DMS53 treated with DMSO at 0.1 percent for 48 hours (cell line): ENCODE measurements at regions not wholly inside any gene's neighbourhood (a gene's known extent, or its start where the extent isn't known, plus 50 kb on each side); places are given as distances from the start of the nearest gene placed in this dataset.
A peak's percentile ranks its signal among the peaks of the same experiment; 100 is the strongest.

Source experiments
- DNase-seq: peaks from one replicate; lab custom pipeline; 2025; ENCODE audit not compliant: unreplicated experiment; lab: John Stamatoyannopoulos, UW

DNA sequence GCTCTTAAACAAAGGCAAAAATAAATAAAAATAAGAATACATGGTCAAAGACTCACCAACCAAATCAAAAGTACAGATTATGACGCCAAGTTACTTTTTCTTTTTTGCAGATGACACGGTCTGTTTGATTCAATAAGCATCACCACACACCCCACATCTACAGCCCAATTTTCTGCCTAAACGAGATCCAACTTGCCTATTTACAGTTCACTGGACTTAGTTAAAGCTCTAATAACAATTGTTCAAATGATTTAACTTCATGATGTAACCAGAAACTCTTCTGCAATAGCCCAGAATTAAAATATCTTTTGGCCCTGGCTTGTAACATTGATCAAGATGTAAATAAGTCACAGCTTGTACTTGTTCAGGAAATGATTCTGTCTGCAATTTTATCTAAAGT, 590.3 kb upstream of the C9orf72 start:
- no peak for DNase-seq

DNA sequence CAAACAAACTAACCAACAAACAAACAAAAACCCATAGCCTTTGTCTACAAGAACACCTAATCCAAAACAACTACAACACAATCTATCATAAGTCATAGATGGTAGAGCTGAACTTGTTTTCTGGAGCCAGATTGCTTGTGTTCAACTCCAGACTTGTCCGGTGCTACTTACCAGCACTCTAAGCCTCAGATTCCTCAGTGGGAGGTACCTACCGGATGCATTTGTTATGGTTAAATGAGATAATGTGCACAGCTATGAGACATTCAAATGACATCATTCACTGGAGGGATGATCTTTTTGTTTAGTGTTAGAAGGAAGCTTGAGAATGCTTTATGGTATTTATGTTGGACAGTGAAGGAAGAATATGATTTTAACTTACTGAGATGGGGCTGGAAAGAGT, 592.9 kb upstream of the C9orf72 start:
- DNase-seq = no peak

DNA sequence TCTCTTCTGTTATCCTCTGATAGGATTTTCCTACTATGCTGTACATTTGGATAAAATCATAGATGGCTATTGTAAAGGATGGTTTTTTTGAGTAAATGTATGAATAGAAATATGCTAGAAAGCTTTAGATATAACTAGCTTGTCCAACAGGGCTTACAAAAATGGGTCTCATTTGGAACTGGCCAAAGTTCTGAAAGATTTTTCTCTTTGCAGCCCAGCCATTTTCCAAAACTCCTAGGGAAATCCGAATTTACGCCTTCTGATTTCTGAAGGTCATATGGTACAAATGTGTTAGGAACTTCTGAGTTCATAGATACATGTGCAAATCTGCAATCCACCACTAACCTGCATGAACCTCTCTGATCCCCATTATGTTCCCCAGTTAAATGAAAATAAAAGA, 603.9 kb upstream of the C9orf72 start:
- DNase-seq = no peak

DNA sequence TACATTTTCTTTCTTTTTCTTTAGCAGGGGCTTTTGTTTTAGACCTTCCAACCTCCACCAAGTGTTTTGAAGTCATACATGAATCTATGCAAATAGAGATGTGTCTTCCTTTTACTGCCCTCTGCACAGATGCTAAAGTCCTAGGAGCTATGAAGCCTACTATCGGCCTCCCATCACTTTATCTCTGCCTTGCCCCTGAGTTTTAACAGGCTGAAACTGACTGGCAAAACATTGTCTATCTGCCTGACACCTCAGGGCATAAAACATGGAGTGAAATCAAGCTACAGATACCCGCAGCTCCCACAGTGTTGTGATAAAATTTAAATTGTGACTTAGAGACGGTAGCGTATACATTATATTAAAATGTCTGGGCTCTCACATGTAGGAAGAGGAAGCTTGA, 604.6 kb upstream of the C9orf72 start:
- DNase-seq = no peak

DNA sequence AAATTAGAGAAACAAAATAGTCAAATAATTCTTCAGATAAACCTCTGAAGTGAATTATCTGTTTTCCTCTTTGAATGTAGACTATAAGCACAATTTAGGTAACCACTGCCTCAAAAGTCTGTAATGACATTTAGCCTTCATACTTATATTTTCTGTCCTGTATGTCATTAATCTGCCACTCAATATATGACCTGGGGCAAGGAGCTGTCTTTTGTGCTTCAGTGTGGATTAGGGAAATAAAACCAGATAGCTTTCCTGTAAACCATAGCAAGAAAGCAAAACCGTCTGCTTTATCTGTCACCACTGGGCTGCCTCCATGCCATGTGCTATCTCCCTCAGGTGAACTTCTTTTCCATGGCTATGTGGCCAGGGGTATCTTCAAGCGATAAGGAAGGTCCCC, 606.6 kb upstream of the C9orf72 start:
- no peak for DNase-seq

DNA sequence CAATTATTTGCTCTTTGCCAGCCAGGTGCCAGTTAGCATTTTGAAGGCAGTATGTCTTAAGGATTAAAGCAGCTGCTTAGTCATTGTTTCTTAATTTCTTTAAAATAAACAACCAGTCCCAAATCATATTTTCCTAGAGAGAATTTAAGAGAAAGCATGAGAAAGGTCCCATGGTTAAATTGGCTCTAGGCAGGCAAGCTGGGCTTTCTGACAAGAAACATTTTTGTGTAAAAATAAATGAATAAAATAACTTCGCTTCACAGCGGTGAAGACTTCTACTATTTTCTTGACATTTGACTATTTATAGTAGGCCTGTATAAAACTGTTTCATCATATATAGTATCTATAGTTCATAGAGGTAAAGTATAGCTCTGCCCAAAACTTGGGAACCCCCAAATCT, 617.7 kb upstream of the C9orf72 start:
- DNase-seq = no peak

DNA sequence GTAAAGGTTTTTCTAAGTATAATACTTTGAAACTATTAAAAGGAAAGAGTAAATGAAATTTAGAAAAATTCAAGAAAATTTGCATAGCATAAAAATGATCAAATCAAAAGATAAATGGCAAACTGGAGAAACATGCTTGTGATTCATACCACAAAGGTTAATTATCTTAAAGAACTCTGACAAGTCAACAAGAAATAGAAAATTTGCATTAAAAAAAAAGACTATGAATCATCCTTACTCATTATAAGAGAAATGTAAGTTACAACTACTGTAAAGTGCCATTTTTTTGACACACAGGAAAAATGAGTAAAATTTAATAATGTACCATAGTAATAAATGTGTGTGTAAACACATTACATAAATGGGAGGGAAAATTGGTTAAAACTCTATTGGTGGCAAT, 624.4 kb upstream of the C9orf72 start:
- DNase-seq = no peak

DNA sequence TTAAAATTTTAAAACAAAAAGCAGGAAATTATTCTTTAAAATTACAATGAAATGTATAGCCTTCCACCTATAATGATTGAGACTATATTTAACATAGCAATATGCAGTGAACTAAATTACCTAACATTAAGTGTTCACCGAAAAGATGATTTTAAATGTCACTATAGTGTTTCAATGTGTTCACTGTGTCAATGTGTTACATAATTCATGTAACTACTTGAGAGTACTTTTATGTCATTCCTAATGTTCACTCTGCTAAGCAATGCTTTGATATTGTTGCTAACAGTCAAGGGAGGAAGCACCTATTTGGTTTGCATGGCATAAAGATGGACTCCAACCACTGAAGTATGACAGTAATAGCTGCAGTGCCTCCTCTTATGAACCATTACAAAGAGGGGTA, 629.8 kb upstream of the C9orf72 start:
- no peak for DNase-seq

DNA sequence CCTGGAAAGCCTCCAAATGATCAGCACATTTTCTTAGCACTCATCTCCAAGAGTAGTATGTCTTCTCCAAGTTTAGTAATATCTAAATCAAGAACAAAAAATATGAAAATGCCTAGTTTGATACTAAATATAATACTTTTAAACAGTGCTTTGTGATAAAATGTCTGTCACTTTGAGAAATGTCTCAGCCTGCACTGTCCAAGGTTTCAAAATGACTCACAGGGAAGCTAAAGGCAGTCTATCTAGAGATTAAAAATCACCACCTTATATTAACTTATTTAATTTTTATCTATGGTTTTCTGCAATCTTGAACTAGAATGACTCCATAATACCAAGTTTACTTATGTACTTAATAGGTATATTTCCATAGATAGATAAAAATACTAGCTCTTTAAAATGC, 633.0 kb upstream of the C9orf72 start:
- no peak for DNase-seq

DNA sequence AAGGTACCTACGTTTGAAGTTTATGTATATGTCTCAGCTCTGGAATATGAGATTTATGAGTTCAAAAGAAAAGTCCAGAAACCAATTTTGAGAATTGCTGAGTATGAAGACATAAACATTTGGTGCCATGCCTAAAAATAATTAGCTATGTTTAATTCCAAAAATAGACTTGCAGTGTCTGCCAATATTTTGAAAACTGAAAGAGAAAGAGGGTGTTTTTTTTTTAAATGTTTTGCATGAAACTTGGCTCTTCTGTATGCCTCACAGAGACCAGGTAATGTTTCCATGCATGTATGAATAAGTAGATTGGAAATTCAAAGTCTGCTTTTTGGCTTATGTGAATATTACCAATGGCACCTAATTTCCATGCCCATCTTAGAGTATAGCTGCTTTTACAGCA, 634.4 kb upstream of the C9orf72 start:
- DNase-seq = no peak

DNA sequence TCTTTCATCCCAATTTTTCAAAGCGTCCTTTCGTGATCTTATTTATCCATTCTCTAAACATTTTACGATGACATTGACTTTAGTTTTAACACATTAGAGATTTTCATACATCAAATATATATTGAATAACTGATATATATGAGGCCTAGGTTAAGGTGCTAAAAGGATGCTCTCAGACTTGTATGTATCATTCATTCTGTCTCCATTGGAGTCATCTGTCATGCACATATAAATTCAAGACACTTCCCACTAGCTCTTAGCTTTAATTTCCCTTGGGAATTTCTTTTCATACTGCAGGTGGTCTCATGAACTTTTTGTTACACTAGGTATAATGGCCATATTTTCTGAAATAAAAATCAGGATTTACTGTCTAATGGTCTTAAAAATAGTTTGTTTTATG, 635.8 kb upstream of the C9orf72 start:
- DNase-seq = no peak

DNA sequence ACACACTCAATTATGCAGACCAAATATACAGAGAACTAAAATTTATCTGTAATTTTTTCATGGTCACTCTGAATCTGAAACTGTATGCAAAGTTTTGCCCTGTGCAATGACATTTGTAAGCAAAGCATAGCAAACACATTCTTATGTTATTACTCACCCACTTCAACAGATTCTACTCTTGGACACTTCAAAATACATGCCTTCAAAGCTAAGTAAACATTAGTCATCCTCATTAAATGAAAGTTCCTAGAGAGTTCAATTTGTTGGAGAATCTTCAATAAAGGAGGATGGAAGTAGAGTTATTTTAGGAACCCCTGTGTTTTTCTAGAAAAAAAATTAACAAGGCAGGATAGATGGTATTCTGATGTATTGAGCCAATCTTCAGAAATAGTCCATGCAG, 639.7 kb upstream of the C9orf72 start:
- DNase-seq = peak; percentile 75

DNA sequence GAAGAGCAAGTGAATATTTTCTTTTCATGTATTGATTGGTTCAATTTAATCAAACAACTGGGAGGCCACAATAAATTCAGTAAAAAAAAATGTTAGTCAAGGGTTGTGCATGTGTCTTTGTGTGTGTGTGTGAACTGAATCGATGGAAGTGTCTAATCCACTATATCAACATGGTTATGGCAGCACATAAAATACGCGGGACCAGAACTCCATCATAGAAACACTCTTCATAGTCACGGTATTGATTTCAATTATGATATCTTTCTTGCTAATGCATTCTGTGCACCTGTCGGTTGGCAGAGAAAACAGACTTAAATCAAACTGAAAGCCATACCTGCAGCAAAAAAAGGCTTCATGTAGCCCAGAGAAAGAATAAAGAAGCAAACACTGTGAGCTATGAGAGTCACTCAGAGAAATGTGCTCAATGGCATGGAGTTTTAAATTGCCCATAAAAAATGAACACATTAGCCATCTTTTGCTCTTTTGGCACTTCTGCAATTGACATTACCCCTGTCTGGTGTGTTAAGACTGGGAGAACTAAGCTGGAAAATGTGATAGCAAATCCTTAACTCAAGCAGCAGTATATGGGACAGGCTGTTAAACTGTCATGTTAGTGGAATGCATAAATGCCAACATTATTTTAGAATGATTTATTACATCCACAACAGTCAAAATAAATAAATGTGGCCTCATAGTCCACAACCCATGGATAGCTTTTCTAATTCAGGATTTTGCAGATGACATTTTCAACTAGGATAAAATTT, 642.4 kb upstream of the C9orf72 start:
- DNase-seq = no peak

DNA sequence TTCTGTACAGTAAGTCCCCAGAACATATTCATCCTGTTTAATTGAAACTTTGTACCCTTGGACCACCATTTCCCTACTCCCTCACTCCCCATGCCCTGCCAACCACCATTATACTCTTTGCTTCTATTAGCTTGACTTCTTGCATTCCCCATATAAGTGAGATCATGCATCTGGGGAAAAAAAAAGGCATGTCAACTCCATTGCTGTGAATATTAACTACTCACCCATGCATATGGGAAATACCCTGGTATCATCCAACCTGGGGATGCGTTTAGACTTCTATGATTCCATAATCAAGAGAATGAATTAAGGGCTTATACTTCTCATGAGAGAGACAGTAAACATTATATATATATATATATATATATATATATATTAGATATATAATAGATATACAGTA, 659.4 kb upstream of the C9orf72 start:
- DNase-seq = no peak

DNA sequence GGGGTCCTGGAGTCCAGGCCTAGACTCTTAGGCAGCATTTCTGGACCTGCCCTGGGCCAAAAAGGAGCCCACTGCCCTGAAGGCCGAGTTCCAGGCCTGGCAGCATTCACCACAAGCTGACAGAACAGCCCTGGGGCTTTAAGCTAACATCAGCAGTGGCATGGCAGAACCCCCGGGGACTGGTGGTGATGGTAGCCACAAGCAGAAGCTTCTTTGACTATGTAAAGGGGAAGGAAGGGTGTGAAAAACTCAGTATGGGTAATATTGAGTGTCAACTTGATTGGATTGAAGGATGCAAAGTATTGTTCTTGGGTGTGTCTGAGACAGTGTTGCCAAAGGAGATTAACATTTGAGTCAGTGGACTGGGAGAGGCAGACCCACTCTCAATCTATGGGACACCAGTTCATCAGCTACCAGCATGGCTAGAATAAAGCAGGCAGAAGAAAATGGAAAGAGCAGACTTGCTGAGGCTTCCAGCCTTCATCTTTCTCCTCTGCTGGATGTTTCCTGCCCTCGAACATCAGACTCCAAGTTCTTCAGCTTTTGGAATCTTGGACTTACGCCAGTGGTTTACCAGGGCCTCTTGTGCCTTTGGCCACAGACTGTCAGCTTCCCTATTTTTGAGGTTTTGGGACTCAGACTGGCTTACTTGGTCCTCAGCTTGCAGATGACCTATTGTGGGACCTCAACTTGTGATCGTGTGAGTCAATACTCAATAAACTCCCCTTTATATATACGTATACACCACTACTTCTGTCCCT, 661.0 kb upstream of the C9orf72 start:
- DNase-seq = no peak

DNA sequence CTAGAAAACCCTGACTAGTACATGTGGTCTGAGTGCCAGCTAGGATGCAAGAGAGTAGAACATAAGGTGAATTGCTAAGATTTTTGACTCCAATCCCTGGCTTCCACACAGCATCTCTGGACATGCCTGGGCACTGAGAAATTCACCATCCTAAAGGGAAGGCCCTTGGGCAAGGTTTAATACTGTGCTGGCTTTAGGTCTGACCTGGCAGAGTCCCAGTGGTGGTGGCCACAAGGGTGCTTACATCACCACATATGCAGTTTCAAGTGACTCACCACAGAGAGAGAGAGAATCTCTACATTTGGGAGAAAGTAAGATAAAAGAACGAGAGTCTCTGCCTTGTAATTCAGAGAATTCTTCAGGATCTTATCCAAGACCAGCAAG, 661.6 kb upstream of the C9orf72 start:
- DNase-seq = no peak

DNA sequence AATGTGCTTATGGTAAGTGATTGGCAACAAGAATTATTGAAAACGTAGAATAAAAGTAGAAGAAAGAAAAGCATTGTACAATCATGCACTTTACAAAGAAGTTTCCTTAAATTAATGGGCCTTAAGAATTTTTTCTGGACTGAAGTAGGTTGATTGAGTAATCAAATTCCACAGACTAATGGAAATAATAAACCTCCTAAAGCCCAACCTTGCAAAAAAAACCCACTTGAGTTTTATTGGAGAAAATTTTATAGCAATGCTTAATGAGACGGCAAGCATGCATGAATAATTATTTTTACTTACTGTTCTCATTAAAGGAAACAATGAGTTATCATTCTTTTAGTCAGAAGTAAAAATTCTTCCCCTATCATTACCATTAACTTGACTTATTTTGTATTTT, 676.1 kb upstream of the C9orf72 start:
- DNase-seq = no peak

DNA sequence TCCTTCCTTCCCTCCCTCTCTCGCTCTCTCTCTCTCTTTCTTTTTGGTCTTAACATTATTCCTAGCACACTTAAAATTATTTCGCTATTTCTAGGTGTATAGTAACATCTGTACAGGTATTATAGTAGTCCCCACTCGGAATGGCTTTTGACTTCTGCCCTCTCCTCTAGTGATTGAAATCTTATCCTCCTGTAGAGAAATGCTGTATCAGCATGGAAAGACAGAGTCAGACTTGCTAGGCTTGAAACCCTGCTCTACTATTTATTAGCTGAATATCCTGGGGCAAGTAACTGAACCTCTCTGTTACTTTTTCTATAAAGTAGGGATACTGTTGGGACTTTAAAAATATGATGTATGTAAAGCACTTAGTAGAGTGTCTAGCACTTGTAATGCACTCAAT, 681.9 kb upstream of the C9orf72 start:
- no peak for DNase-seq

DNA sequence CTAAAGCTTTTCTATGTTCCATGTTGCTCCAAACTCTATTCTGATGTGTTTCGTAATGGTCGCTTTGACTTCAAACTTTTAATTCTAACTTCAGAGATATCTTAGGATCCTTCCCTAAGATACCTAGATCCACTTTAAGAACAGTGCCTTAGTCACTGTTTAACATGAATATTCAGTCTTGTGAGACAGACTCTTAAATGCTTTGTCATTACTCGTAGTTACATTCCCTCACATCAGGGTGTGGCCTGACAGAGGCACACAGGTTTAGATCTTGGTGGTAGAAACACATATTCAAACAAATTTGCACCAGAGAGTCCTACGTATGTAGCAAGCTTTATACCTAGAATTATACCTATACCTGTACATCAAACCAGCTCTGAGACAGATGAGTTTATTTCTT, 687.0 kb upstream of the C9orf72 start:
- DNase-seq = no peak

DNA sequence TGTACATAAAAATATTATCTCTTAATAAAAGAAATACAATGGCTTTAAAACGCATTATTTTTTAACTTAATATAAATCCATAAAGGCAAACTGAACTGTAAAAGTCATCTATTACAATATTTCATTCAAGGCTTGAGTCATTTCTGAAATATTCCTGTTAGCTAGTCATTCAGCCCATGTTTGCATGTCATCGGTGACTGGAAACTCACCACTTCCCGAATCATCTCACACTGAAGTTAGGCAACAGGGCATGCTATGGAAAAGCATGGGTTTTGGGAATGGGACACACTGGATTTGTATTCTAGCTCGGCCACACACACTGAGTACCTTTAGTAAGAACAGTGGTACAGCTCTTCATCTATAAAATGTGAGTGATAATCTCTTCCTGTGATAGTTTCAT, 691.1 kb upstream of the C9orf72 start:
- DNase-seq = no peak

DNA sequence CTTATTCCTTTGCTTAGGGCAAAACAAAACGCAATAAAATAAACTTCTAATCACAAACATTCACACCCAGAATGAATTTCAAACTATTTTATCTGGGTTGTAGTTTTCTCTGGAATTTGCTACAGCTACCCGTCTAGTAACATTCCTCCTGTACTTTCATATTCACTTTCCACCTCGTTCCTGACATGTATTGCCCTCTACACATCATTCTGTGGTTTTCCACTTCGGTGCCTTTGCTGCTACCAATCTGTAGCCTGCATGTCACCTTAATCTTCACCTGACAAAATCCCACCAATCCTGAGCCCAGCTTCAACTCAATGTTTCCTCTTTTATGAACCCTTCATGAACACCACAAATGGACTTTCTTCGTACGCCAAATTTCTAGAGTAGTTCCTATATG, 694.1 kb upstream of the C9orf72 start:
- DNase-seq = no peak

DNA sequence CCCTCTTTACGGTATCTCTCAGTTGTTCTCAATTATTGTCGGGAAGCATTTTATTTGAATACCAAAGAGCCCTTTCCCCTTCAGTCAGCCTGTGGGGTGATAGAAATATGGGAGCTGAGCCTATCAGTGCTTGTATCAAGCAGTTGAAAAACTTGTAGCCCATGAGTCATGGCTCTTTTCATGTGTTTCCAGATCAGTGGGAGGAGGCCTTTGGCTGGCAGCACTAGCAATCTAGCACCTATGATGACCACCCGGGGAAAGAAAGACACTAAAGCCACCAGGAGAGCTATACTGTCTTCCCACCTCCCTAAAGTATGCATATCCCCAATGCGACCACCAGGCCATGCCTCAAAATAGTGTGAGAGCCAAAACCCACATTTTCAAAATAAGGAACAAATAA, 696.9 kb upstream of the C9orf72 start:
- DNase-seq = no peak

DNA sequence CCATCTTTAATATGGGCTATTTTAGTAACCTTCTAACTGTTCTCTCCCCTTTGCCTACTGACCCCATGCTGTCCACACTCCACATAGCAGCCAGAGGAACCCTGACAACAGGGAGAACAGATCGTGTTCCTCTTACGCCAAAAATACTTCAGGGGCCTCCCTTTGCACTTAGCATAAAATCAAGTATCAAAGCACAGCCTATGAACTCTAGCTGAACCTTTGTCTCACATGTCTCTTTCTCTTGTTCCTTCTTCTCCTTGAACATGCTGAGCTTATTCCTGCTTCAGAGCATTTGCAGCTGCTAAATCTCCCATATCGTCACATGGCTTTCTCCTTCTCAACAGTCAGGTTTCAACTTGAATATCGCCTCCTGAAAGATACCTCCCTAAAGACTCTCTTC, 698.8 kb upstream of the C9orf72 start:
- DNase-seq = no peak
